ENCODE measurements at regions not wholly inside any gene's neighbourhood (a gene's known extent, or its start where the extent isn't known, plus 50 kb on each side); places are given as distances from the start of the nearest gene placed in this dataset.

- no peak overlapping the region for H3K4me3 ChIP-seq (ENCODE audit: low read depth, low read length)
- no peak for TF ChIP-seq CTCF (IDR thresholded peaks at IDR 0.05; ENCODE audit: insufficient read depth, low read depth, low read length, missing control alignments)
- no peak for DNase-seq (ENCODE audit: low read depth)
Observed at GRCh38 chr5:23223846-23224245, 283.6 kb upstream of the PRDM9 start.

- DNase-seq (ENCODE audit: low read depth): no peak
- TF ChIP-seq CTCF (IDR thresholded peaks at IDR 0.05; ENCODE audit: insufficient read depth, low read depth, low read length, missing control alignments): no peak
- no peak overlapping the region for H3K4me3 ChIP-seq (ENCODE audit: low read depth, low read length)
Observed at GRCh38 chr5:23221831-23222230, 285.6 kb upstream of the PRDM9 start.

- no peak for TF ChIP-seq CTCF (IDR thresholded peaks at IDR 0.05; ENCODE audit: insufficient read depth, low read depth, low read length, missing control alignments)
- H3K4me3 ChIP-seq (ENCODE audit: low read depth, low read length): no peak overlapping the region
Observed at GRCh38 chr5:23217159-23217558, 290.2 kb upstream of the PRDM9 start.

GRCh38 chr5:23216345-23216744 lies 291.1 kb upstream of the PRDM9 start:
- no peak overlapping the region for H3K4me3 ChIP-seq (ENCODE audit: low read depth, low read length)
- TF ChIP-seq CTCF (IDR thresholded peaks at IDR 0.05; ENCODE audit: insufficient read depth, low read depth, low read length, missing control alignments): no peak
- DNase-seq (ENCODE audit: low read depth): no peak

More at GRCh38 chr5:23217159-23217558, 290.2 kb upstream of the PRDM9 start:
- no peak for DNase-seq (ENCODE audit: low read depth)

- peak; percentile 34 for DNase-seq (ENCODE audit: low read depth)
- H3K4me3 ChIP-seq (ENCODE audit: low read depth, low read length): no peak overlapping the region
- TF ChIP-seq CTCF (IDR thresholded peaks at IDR 0.05; ENCODE audit: insufficient read depth, low read depth, low read length, missing control alignments): peak; percentile 50
Observed at GRCh38 chr5:23208959-23209431, 298.4 kb upstream of the PRDM9 start.

GRCh38 chr5:23204111-23204510 lies 303.3 kb upstream of the PRDM9 start:
- TF ChIP-seq CTCF (IDR thresholded peaks at IDR 0.05; ENCODE audit: insufficient read depth, low read depth, low read length, missing control alignments): no peak
- DNase-seq (ENCODE audit: low read depth): no peak
- H3K4me3 ChIP-seq (ENCODE audit: low read depth, low read length): no peak overlapping the region

GRCh38 chr5:23169660-23170416 lies 316.7 kb upstream of the CDH12 start:
- TF ChIP-seq CTCF (IDR thresholded peaks at IDR 0.05; ENCODE audit: insufficient read depth, low read depth, low read length, missing control alignments): no peak
- H3K4me3 ChIP-seq (ENCODE audit: low read depth, low read length): no peak overlapping the region
- no peak for DNase-seq (ENCODE audit: low read depth)

Measured in GM12865 (cell line).